ENCODE measurements at regions not wholly inside any gene's neighbourhood (a gene's known extent, or its start where the extent isn't known, plus 50 kb on each side); places are given as distances from the start of the nearest gene placed in this dataset.

- Histone ChIP-seq H3K4ac (replicated peaks; ENCODE audit: insufficient read length, low read depth, low read length) (no peak overlapping the region), H3K36me3 (ENCODE audit: control insufficient read depth in 2 of 4, insufficient read depth in 4 of 4, low read length in 3 of 4) (no peaks in the 10 kb centered on the region), H4K20me1 (replicated peaks in 1 of 2; ENCODE audit: control insufficient read depth in 1 of 2, insufficient read depth in 2 of 2, low read length in 2 of 2) (no peaks in the 10 kb centered on the region), H3K18ac (ENCODE audit: extremely low read depth, low read length) (no peak overlapping the region), H4K91ac (replicated peaks; ENCODE audit: insufficient read length, low read length) (no peak overlapping the region), H2AFZ (ENCODE audit: low read length) (no peak overlapping the region), H3K4me3 (ENCODE audit: extremely low read depth in 1 of 4, insufficient read depth in 2 of 4, low read depth in 3 of 4, low read length in 4 of 4) (no peak overlapping the region), H3K56ac (replicated peaks; ENCODE audit: insufficient read length, low read depth, low read length) (no peak overlapping the region), H3K27me3 (replicated peaks in 1 of 4; ENCODE audit: control insufficient read depth in 3 of 4, extremely low read depth in 1 of 4, insufficient read depth in 3 of 4, low read length in 3 of 4) (no peaks in the 10 kb centered on the region), H3K4me1 (replicated peaks in 1 of 4; ENCODE audit: control insufficient read depth in 3 of 4, insufficient read depth in 4 of 4, low read length in 3 of 4) (no peaks in the 10 kb centered on the region), H3K79me2 (ENCODE audit: control insufficient read depth in 1 of 2, insufficient read depth in 2 of 2, low read length in 2 of 2) (no peaks in the 10 kb centered on the region), H3K14ac (ENCODE audit: insufficient read length) (no peak overlapping the region), H2BK120ac (replicated peaks; ENCODE audit: low read depth, low read length) (no peak overlapping the region), H2BK15ac (ENCODE audit: low read length) (no peak overlapping the region), H3K9ac (replicated peaks in 1 of 4; ENCODE audit: extremely low read depth in 1 of 4, low read depth in 3 of 4, low read length in 3 of 4) (no peak overlapping the region), H3K79me1 (ENCODE audit: low read depth, low read length) (no peaks in the 10 kb centered on the region), H2BK5ac (ENCODE audit: low read depth, low read length) (no peak overlapping the region), H4K5ac (ENCODE audit: insufficient read length, low read depth, low read length) (no peak overlapping the region), H3K9me3 (ENCODE audit: insufficient read depth in 2 of 2, low read depth in 1 of 2, low read length in 1 of 2) (no peaks in the 10 kb centered on the region), H2AK5ac (ENCODE audit: low read depth, low read length) (no peak overlapping the region), H3K23me2 (ENCODE audit: low read depth, low read length) (no peaks in the 10 kb centered on the region), H3K27ac (ENCODE audit: low read depth, low read length) (no peak overlapping the region), H4K8ac (ENCODE audit: extremely low read depth, insufficient read depth, low read length) (no peak overlapping the region), H2BK12ac (ENCODE audit: low read depth, low read length) (no peak overlapping the region), H3K23ac (ENCODE audit: insufficient read length) (no peak overlapping the region), H3K4me2 (ENCODE audit: insufficient read depth in 1 of 2, low read depth in 2 of 2, low read length in 2 of 2) (no peak overlapping the region), H2BK20ac (ENCODE audit: low read length) (no peak overlapping the region)
- 97% methylated on average over 2 of the region's 2 CpGs; no CpG with 5 or more reads in 1 of the 2 experiments for WGBS, 2 experiments (ENCODE audit: extremely low coverage in 1 of 2, insufficient coverage in 1 of 2, insufficient read length in 1 of 2, insufficient replicate concordance in 2 of 2, low coverage in 1 of 2, low lambda C conversion rate in 2 of 2, missing lambda C conversion rate in 1 of 2)
- DNase-seq (ENCODE audit: low read depth in 1 of 2, low spot score in 2 of 2) (no peak), FAIRE-seq (no peak)
- CTCF ChIA-PET (ENCODE audit: partially characterized antibody): interaction anchor here (1.0 kb wide), 1 partner anchor 178 kb away, joined by 4 read pairs; no protein-coding TSS in a partner anchor
- POLR2A ChIA-PET (ENCODE audit: partially characterized antibody): no interaction called here
- TF ChIP-seq PHF8 (conservative IDR thresholded peaks at IDR 0.05; ENCODE audit: low read depth, low read length): no peak
- TF ChIP-seq CBX8 (IDR thresholded peaks at IDR 0.05; ENCODE audit: borderline replicate concordance, low read depth, low read length): no peak
- TF ChIP-seq CREB1 (IDR thresholded peaks at IDR 0.05): no peak
- TF ChIP-seq KDM4A (IDR thresholded peaks at IDR 0.05; ENCODE audit: low read depth, low read length, severe bottlenecking): no peak
- no peak for TF ChIP-seq ATF3 (IDR thresholded peaks at IDR 0.05; ENCODE audit: insufficient read depth, low read depth, low read length)
- no peak for TF ChIP-seq RNF2 (IDR thresholded peaks at IDR 0.05; ENCODE audit: borderline replicate concordance, low read depth, low read length, missing control alignments, poor library complexity, severe bottlenecking)
- TF ChIP-seq SAP30 (IDR thresholded peaks at IDR 0.05; ENCODE audit: insufficient read depth, insufficient replicate concordance, low read length): no peak
- TF ChIP-seq EZH2 (IDR thresholded peaks at IDR 0.05; ENCODE audit: low read depth, low read length, severe bottlenecking): no peak
- TF ChIP-seq CEBPB (IDR thresholded peaks at IDR 0.05; ENCODE audit: low read depth, low read length): no peak
- TF ChIP-seq SUZ12 (IDR thresholded peaks at IDR 0.05; ENCODE audit: low read length): no peak
- no peak for TF ChIP-seq JUND (IDR thresholded peaks at IDR 0.05; ENCODE audit: low read length)
- no peak for TF ChIP-seq ZNF274 (IDR thresholded peaks at IDR 0.05; ENCODE audit: borderline replicate concordance, extremely low read depth, low read length)
- no peak for TF ChIP-seq BCL11A (IDR thresholded peaks at IDR 0.05; ENCODE audit: low read depth in 2 of 2, low read length in 2 of 2)
- no peak for TF ChIP-seq SIN3A (conservative IDR thresholded peaks at IDR 0.05 in 1 of 2, IDR thresholded peaks at IDR 0.05 in 1 of 2; ENCODE audit: low read depth in 1 of 2, low read length in 2 of 2)
Observed at GRCh38 chr3:18284716-18285115, 140.4 kb downstream of the SATB1 start.

All from H1 (cell line).